ENCODE measurements at regions not wholly inside any gene's neighbourhood (a gene's known extent, or its start where the extent isn't known, plus 50 kb on each side); places are given as distances from the start of the nearest gene placed in this dataset.

DNA sequence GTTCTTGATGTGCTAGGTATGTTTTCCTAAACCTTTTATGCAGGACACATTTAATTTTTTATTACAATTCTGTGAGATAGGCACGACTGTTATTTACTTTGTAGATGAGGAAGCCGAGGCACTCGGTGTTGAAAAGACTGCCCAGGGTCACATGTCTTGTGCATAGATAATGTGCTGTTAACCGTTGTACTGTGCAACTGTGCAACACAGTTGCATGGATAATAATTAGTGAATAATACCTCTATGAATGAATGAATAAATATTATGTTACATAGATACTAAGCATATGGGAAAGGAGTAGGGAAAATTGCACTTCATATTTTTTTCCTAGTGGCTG, 60.3 kb upstream of the DEK start:
- Histone ChIP-seq H3K36me3 (ENCODE audit: control insufficient read depth in 1 of 2, insufficient read depth in 2 of 2, low read length in 2 of 2) (no peaks in the 10 kb centered on the region), H3K4me3 (replicated peaks in 1 of 2; ENCODE audit: low read depth in 1 of 2, low read length in 2 of 2) (no peak overlapping the region), H3K27me3 (ENCODE audit: insufficient read depth, low read length) (no peaks in the 10 kb centered on the region), H3K4me2 (ENCODE audit: low read length) (no peak overlapping the region), H4K20me1 (ENCODE audit: insufficient read depth) (no peaks in the 10 kb centered on the region), H3K4me1 (ENCODE audit: control insufficient read depth in 1 of 2, insufficient read depth in 2 of 2, low read length in 2 of 2) (no peaks in the 10 kb centered on the region), H3K9me2 (ENCODE audit: insufficient read depth) (no peaks in the 10 kb centered on the region), H3K9ac (ENCODE audit: low read length) (no peak overlapping the region), H3K27ac (ENCODE audit: low read depth, low read length) (no peak overlapping the region), H3K79me2 (ENCODE audit: insufficient read depth, low read length) (no peaks in the 10 kb centered on the region), H2AFZ (ENCODE audit: low read depth, low read length, poor library complexity, severe bottlenecking) (no peak overlapping the region), H3K9me3 (ENCODE audit: control insufficient read depth in 1 of 2, insufficient read depth in 1 of 2, low read depth in 1 of 2, low read length in 2 of 2) (no peaks in the 10 kb centered on the region)
- intact Hi-C loops (cut with micrococcal nuclease), result loop anchor here (1.0 to 10.0 kb wide), 2 partner anchors 180 to 1730 kb away; no protein-coding TSS in a partner anchor
- no TSS peak for BruUV-seq (replicated peaks)
- CTCF ChIA-PET, result no interaction called here
- ATAC-seq (no peak), DNase-seq (ENCODE audit: low read depth, low spot score) (no peak)
- RAD21 ChIA-PET (ENCODE audit: low non-redundant PET in 1 of 2, low total read pairs in 2 of 2, uncharacterized antibody in 2 of 2, unreplicated experiment in 2 of 2), result no interaction called here
- no peak for TF ChIP-seq EZH2 (IDR thresholded peaks at IDR 0.05)
- no peak for TF ChIP-seq RAD21 (IDR thresholded peaks at IDR 0.05; ENCODE audit: low read depth)
- no peak for TF ChIP-seq FOSL1 (IDR thresholded peaks at IDR 0.05; ENCODE audit: low read depth)
- no peak for TF ChIP-seq POLR2AphosphoS5 (IDR thresholded peaks at IDR 0.05; ENCODE audit: low read depth, low read length)
- no peak for TF ChIP-seq SIN3A (IDR thresholded peaks at IDR 0.05; ENCODE audit: low read depth)
- TF ChIP-seq ELF1 (IDR thresholded peaks at IDR 0.05; ENCODE audit: borderline replicate concordance, low read depth), result no peak
- no peak for TF ChIP-seq CEBPB (IDR thresholded peaks at IDR 0.05; ENCODE audit: low read depth)
- TF ChIP-seq, protein P1, sequence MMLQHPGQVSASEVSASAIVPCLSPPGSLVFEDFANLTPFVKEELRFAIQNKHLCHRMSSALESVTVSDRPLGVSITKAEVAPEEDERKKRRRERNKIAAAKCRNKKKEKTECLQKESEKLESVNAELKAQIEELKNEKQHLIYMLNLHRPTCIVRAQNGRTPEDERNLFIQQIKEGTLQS (IDR thresholded peaks at IDR 0.05), result no peak
- TF ChIP-seq ZFX (IDR thresholded peaks at IDR 0.05), result no peak
- no peak for TF ChIP-seq SRF (IDR thresholded peaks at IDR 0.05; ENCODE audit: low read depth)
- TF ChIP-seq CBX3 (IDR thresholded peaks at IDR 0.05; ENCODE audit: low read depth), result no peak
- TF ChIP-seq ZNF274 (IDR thresholded peaks at IDR 0.05; ENCODE audit: low read depth, low read length), result no peak
- TF ChIP-seq SP1 (IDR thresholded peaks at IDR 0.05; ENCODE audit: low read depth), result no peak
- TF ChIP-seq JUND (IDR thresholded peaks at IDR 0.05), result no peak
- no peak for TF ChIP-seq EZH2phosphoT487 (IDR thresholded peaks at IDR 0.05; ENCODE audit: borderline replicate concordance)
- TF ChIP-seq, protein P2, sequence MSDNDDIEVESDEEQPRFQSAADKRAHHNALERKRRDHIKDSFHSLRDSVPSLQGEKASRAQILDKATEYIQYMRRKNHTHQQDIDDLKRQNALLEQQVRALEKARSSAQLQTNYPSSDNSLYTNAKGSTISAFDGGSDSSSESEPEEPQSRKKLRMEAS (IDR thresholded peaks at IDR 0.05), result no peak
- TF ChIP-seq, protein P3, sequence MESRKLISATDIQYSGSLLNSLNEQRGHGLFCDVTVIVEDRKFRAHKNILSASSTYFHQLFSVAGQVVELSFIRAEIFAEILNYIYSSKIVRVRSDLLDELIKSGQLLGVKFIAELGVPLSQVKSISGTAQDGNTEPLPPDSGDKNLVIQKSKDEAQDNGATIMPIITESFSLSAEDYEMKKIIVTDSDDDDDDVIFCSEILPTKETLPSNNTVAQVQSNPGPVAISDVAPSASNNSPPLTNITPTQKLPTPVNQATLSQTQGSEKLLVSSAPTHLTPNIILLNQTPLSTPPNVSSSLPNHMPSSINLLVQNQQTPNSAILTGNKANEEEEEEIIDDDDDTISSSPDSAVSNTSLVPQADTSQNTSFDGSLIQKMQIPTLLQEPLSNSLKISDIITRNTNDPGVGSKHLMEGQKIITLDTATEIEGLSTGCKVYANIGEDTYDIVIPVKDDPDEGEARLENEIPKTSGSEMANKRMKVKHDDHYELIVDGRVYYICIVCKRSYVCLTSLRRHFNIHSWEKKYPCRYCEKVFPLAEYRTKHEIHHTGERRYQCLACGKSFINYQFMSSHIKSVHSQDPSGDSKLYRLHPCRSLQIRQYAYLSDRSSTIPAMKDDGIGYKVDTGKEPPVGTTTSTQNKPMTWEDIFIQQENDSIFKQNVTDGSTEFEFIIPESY (IDR thresholded peaks at IDR 0.05; ENCODE audit: extremely low read depth, insufficient replicate concordance, low read length), result no peak
- no peak for TF ChIP-seq TCF7L2 (IDR thresholded peaks at IDR 0.05; ENCODE audit: borderline replicate concordance, extremely low read depth, insufficient read depth, insufficient read length)
- POLR2A ChIA-PET, result no interaction called here
